ENCODE measurements at regions not wholly inside any gene's neighbourhood (a gene's known extent, or its start where the extent isn't known, plus 50 kb on each side); places are given as distances from the start of the nearest gene placed in this dataset.

GRCh38 chr4:8700531-8700930 lies 108.0 kb downstream of the CPZ start:
- FAIRE-seq (no peak), DNase-seq (ENCODE audit: low read depth, low spot score) (no peak)
- Histone ChIP-seq H3K27ac (ENCODE audit: insufficient read depth, low read depth, low read length) (no peak overlapping the region), H3K9me1 (replicated peaks; ENCODE audit: control insufficient read depth, extremely low read depth, insufficient read depth, low read length) (no peaks in the 10 kb centered on the region), H2AFZ (ENCODE audit: low read depth, low read length) (no peak overlapping the region), H4K20me1 (replicated peaks; ENCODE audit: control insufficient read depth, extremely low read depth, insufficient read depth, low read length) (no peaks in the 10 kb centered on the region), H3K4me2 (ENCODE audit: insufficient read depth, low read length) (no peak overlapping the region), H3K9me3 (replicated peaks; ENCODE audit: control insufficient read depth, insufficient read depth, low read length) (no peaks in the 10 kb centered on the region), H3K9ac (replicated peaks; ENCODE audit: extremely low read depth, insufficient read depth, low read length) (no peak overlapping the region), H3K79me2 (ENCODE audit: control insufficient read depth, insufficient read depth, low read length) (no peaks in the 10 kb centered on the region), H3K36me3 (ENCODE audit: control insufficient read depth in 2 of 2, extremely low read depth in 1 of 2, insufficient read depth in 2 of 2, low read length in 2 of 2) (no peaks in the 10 kb centered on the region), H3K4me3 (replicated peaks in 1 of 3; ENCODE audit: insufficient read depth in 1 of 3, low read depth in 1 of 3, low read length in 3 of 3) (no peak overlapping the region), H3K4me1 (ENCODE audit: control insufficient read depth, extremely low read depth, insufficient read depth, low read length) (no peaks in the 10 kb centered on the region), H3K27me3 (ENCODE audit: control insufficient read depth in 2 of 2, insufficient read depth in 2 of 2, low read length in 2 of 2) (no peaks in the 10 kb centered on the region)
- ChIA-PET CTCF (no interaction called here), POLR2A (no interaction called here)
- no TSS peak for BruUV-seq (replicated peaks)
- no peak for TF ChIP-seq EZH2 (IDR thresholded peaks at IDR 0.05; ENCODE audit: borderline replicate concordance, low read depth, low read length, severe bottlenecking)
- TF ChIP-seq GATA2 (IDR thresholded peaks at IDR 0.05; ENCODE audit: insufficient read depth, insufficient read length, low read depth, low read length) = no peak
- no peak for TF ChIP-seq CTCF (IDR thresholded peaks at IDR 0.05; ENCODE audit: extremely low read depth in 1 of 2, insufficient read depth in 1 of 2, low read depth in 1 of 2, low read length in 2 of 2)
- no peak for TF ChIP-seq FOS (IDR thresholded peaks at IDR 0.05; ENCODE audit: borderline replicate concordance, insufficient read depth, low read length)
- TF ChIP-seq MYC (IDR thresholded peaks at IDR 0.05; ENCODE audit: low read depth, low read length) = no peak
- dilution Hi-C loops (cut with MboI; ENCODE audit: extremely low pct_ligation_motif_present, low sequenced_read_pairs) = no loop called here
- intact Hi-C loops (cut with micrococcal nuclease) = no loop called here

DNA sequence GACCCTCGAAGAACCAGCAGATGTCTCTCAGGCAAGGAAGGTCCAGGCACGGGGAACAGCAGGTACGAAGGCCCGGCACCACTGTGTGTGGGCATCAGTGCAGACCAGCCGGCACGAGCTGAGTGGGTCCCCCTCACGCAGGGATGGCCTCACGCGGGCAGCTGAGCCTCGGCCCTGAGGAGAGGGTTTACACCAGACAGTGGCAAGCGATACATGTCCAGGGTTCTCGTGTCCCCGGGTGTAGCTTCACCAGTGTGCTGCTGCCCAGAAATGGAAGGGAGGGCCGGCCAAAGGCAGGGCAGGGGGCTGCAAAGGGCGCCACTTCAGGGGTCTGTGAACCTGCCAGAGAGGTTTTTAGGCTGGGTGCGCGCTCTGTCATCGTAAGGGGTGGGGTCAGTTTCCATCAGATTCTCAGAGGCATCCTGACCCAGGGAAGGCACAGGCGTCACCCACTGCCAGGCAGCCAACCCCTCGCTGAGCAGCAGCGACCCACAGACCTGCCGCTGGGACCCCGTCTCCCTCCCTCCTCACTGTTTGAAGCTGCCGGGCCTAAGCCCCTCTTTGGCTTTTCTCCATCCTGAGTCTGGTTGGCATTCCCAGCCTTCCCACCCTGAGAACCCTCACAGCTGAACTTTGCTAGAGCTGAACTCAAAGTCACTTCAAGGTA lies 107.0 kb downstream of the CPZ start:
- H3K4me3 ChIP-seq (replicated peaks in 1 of 3; ENCODE audit: insufficient read depth in 1 of 3, low read depth in 1 of 3, low read length in 3 of 3) = no peak overlapping the region
- no peak overlapping the region for H3K27ac ChIP-seq (ENCODE audit: insufficient read depth, low read depth, low read length)
- no TSS peak for BruUV-seq (replicated peaks)
- no peaks in the 10 kb centered on the region for H3K27me3 ChIP-seq (ENCODE audit: control insufficient read depth in 2 of 2, insufficient read depth in 2 of 2, low read length in 2 of 2)
- intact Hi-C loops (cut with micrococcal nuclease) (no loop called here), dilution Hi-C loops (cut with MboI; ENCODE audit: extremely low pct_ligation_motif_present, low sequenced_read_pairs) (no loop called here)
- no peak for DNase-seq (ENCODE audit: low read depth, low spot score)
- H3K4me1 ChIP-seq (ENCODE audit: control insufficient read depth, extremely low read depth, insufficient read depth, low read length) = no peaks in the 10 kb centered on the region
- no peak overlapping the region for H2AFZ ChIP-seq (ENCODE audit: low read depth, low read length)
- no peaks in the 10 kb centered on the region for H3K9me1 ChIP-seq (replicated peaks; ENCODE audit: control insufficient read depth, extremely low read depth, insufficient read depth, low read length)
- no peak for FAIRE-seq
- POLR2A ChIA-PET = no interaction called here
- no peak overlapping the region for H3K9ac ChIP-seq (replicated peaks; ENCODE audit: extremely low read depth, insufficient read depth, low read length)
- no peaks in the 10 kb centered on the region for H3K9me3 ChIP-seq (replicated peaks; ENCODE audit: control insufficient read depth, insufficient read depth, low read length)
- no peaks in the 10 kb centered on the region for H3K79me2 ChIP-seq (ENCODE audit: control insufficient read depth, insufficient read depth, low read length)
- no peak for TF ChIP-seq FOS (IDR thresholded peaks at IDR 0.05; ENCODE audit: borderline replicate concordance, insufficient read depth, low read length)
- TF ChIP-seq MAX (IDR thresholded peaks at IDR 0.05; ENCODE audit: insufficient read depth, insufficient read length) = no peak
- TF ChIP-seq CTCF (IDR thresholded peaks at IDR 0.05; ENCODE audit: extremely low read depth in 1 of 2, insufficient read depth in 1 of 2, low read depth in 1 of 2, low read length in 2 of 2) = no peak
- no peak for TF ChIP-seq EZH2 (IDR thresholded peaks at IDR 0.05; ENCODE audit: borderline replicate concordance, low read depth, low read length, severe bottlenecking)
- TF ChIP-seq POLR2A (IDR thresholded peaks at IDR 0.05; ENCODE audit: low read depth, low read length) = no peak
- no peak for TF ChIP-seq GATA2 (IDR thresholded peaks at IDR 0.05; ENCODE audit: insufficient read depth, insufficient read length, low read depth, low read length)
- no peak for TF ChIP-seq MYC (IDR thresholded peaks at IDR 0.05; ENCODE audit: low read depth, low read length)
- no peak for TF ChIP-seq POLR2AphosphoS5 (IDR thresholded peaks at IDR 0.05; ENCODE audit: insufficient read depth, low read depth, low read length)
- TF ChIP-seq JUN (IDR thresholded peaks at IDR 0.05; ENCODE audit: borderline replicate concordance, insufficient read depth, insufficient read length, low read depth) = no peak
- no peak overlapping the region for H3K4me2 ChIP-seq (ENCODE audit: insufficient read depth, low read length)
- H4K20me1 ChIP-seq (replicated peaks; ENCODE audit: control insufficient read depth, extremely low read depth, insufficient read depth, low read length) = no peaks in the 10 kb centered on the region
- no peaks in the 10 kb centered on the region for H3K36me3 ChIP-seq (ENCODE audit: control insufficient read depth in 2 of 2, extremely low read depth in 1 of 2, insufficient read depth in 2 of 2, low read length in 2 of 2)
- CTCF ChIA-PET = no interaction called here
